Lower lobe of right lung (tissue), 2 donors: ENCODE measurements at regions not wholly inside any gene's neighbourhood (a gene's known extent, or its start where the extent isn't known, plus 50 kb on each side); places are given as distances from the start of the nearest gene placed in this dataset.

ENCODE experiments used
- ATAC-seq, 2 donors: fragments of 200-7000 bp; cut with Tn5 transposase; one replicate each; pipeline ENCODE4 v1.9.1; 2020 to 2022; ENCODE audit warnings: mild to moderate bottlenecking in 2 of 2, moderate library complexity in 2 of 2
- DNase-seq: peaks from one replicate; pipeline ENCODE4 v3.0.0-alpha.2; 2020
- H3K27ac ChIP-seq: fragments of 200-600 bp; one replicate; pipeline ENCODE4 v1.8.0; 2022
- H3K27me3 ChIP-seq: fragments of 200-600 bp; one replicate; pipeline ENCODE4 v1.8.0; 2022; ENCODE audit warnings: low read depth
- H3K36me3 ChIP-seq: fragments of 200-600 bp; one replicate; pipeline ENCODE4 v1.8.0; 2022; ENCODE audit warnings: mild to moderate bottlenecking
- H3K4me1 ChIP-seq: fragments of 200-600 bp; one replicate; pipeline ENCODE4 v1.8.0; 2022
- H3K4me3 ChIP-seq: fragments of 200-600 bp; one replicate; pipeline ENCODE4 v1.8.0; 2022; ENCODE audit warnings: mild to moderate bottlenecking
- H3K9me3 ChIP-seq: fragments of 200-600 bp; one replicate; pipeline ENCODE4 v1.8.0; 2022
- CTCF ChIP-seq: fragments of 200-600 bp; IDR thresholded peaks from one replicate; pipeline ENCODE4 v1.8.0; 2022; ENCODE audit warnings: antibody characterized with exemption, mild to moderate bottlenecking
- intact Hi-C: fragments of 100-400 bp; cut with DNase I; formaldehyde crosslinking; loops from one replicate; pipeline ENCODE4 v1.11.0; 2022
- donor health status: DM: no; HTN: yes; CAD: no; lungs with severe emphysema.

- no peaks in the 10 kb centered on the region for H3K4me1 ChIP-seq
- ATAC-seq, result no peak
- H3K4me3 ChIP-seq, result no peak overlapping the region
- H3K27me3 ChIP-seq, result no peaks in the 10 kb centered on the region
- no peak for TF ChIP-seq CTCF
- no peak for DNase-seq
- H3K27ac ChIP-seq, result no peak overlapping the region
- no peaks in the 10 kb centered on the region for H3K36me3 ChIP-seq
- intact Hi-C loops, result no loop called here
- no peaks in the 10 kb centered on the region for H3K9me3 ChIP-seq
These were observed 648.8 kb upstream of the SPRY2 start for GRCh38 chr13:80989747-80990146.

- ATAC-seq, result no peak
- intact Hi-C loops, result no loop called here
- H3K36me3 ChIP-seq, result no peaks in the 10 kb centered on the region
- no peaks in the 10 kb centered on the region for H3K9me3 ChIP-seq
- no peaks in the 10 kb centered on the region for H3K27me3 ChIP-seq
- no peaks in the 10 kb centered on the region for H3K4me1 ChIP-seq
- no peak overlapping the region for H3K4me3 ChIP-seq
- DNase-seq, result no peak
- TF ChIP-seq CTCF, result no peak
- no peak overlapping the region for H3K27ac ChIP-seq
These were observed 648.3 kb upstream of the SPRY2 start for GRCh38 chr13:80989241-80989640.

DNA sequence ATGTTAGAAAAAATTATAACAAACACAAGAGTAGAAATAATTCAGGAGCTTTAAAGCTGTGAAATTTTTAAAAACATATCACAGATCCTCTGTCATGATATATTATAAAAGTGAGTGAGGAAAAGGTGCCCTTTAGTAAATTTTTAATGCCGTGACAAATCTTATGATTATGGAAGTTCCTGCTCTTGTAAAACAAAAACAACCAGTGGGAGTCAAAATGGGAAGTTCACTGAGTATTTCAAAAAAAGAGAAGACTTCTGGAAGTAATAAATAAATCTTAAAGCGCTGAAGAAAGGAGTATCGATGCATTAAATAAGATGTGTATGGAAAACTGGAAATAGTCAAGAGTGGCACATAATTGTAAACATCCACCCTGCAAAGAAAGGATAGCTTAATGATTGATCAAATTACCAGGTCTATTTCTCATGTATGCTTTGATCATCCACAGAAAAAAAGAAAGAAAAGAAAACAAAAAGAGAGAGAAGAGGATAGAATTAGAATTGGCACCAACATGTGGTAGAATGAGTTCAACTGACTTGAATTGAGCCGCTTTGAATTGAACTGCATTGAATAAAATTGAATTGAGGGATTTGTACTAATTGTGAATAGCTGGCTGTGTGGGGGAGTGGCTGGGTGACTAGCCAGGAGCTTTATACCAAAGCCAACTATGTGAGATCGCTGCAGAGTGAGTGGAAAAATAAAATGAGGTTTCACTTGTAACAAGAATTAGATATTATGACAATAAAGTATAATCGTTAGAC is 647.6 kb upstream of the SPRY2 start:
- Histone ChIP-seq H3K4me1 (no peaks in the 10 kb centered on the region), H3K27me3 (no peaks in the 10 kb centered on the region), H3K27ac (no peak overlapping the region), H3K36me3 (no peaks in the 10 kb centered on the region), H3K9me3 (no peaks in the 10 kb centered on the region), H3K4me3 (no peak overlapping the region)
- no peak for TF ChIP-seq CTCF
- intact Hi-C loops, result no loop called here
- ATAC-seq (no peak), DNase-seq (no peak)

DNA sequence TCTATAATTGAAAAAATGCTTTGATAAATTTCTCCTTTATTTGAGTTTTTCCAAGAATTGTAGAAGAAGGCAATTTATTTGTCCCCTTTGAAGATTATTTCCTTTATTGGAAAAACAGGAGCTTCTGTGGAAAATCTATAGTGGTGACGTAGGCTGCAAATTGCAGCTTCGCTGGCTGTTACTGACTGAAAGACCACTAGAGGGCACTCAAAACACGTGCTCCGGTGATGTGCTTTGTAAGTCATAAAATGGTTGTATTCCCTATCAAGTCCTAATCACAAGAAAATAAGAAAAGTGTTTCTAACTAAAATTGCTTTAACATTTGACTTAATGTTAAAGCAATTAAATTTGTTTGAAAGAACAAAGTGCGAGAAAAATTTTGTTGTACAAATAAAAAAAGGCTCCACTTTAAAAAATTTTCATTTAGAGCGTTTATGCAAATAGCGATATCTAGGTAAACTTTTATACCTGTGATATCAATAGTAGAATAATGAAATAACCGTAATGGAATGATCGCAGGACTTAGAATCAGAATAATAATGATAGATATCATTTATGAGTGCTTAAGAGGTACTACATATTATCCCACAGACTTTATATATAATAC is 638.2 kb upstream of the SPRY2 start:
- no peak overlapping the region for H3K4me3 ChIP-seq
- no peaks in the 10 kb centered on the region for H3K36me3 ChIP-seq
- DNase-seq, result peak; percentile 38
- peak; percentile 80 for TF ChIP-seq CTCF
- no peak overlapping the region for H3K27ac ChIP-seq
- no peaks in the 10 kb centered on the region for H3K27me3 ChIP-seq
- no peaks in the 10 kb centered on the region for H3K4me1 ChIP-seq
- no peaks in the 10 kb centered on the region for H3K9me3 ChIP-seq
- ATAC-seq, result peak; percentile 59 to 80
- intact Hi-C loops, result no loop called here

- ATAC-seq (no peak), DNase-seq (no peak)
- intact Hi-C loops, result no loop called here
These were observed 636.2 kb upstream of the SPRY2 start for GRCh38 chr13:80977168-80977567.

More at GRCh38 chr13:80977168-80977567, 636.2 kb upstream of the SPRY2 start:
- no peak for TF ChIP-seq CTCF
- H3K27me3 ChIP-seq, result no peaks in the 10 kb centered on the region
- H3K9me3 ChIP-seq, result no peaks in the 10 kb centered on the region
- no peaks in the 10 kb centered on the region for H3K4me1 ChIP-seq
- H3K4me3 ChIP-seq, result no peak overlapping the region
- H3K27ac ChIP-seq, result no peak overlapping the region
- H3K36me3 ChIP-seq, result no peaks in the 10 kb centered on the region
